ENCODE measurements at regions not wholly inside any gene's neighbourhood (a gene's known extent, or its start where the extent isn't known, plus 50 kb on each side); places are given as distances from the start of the nearest gene placed in this dataset.

- peaks cover 6% of the 10 kb centered on the region for H3K4me1 ChIP-seq (ENCODE audit: insufficient read depth, low read length, poor library complexity, severe bottlenecking)
- no peak overlapping the region for H2AFZ ChIP-seq (ENCODE audit: low read length)
- H3F3A ChIP-seq (ENCODE audit: low read depth): no peaks in the 10 kb centered on the region
Measured at GRCh38 chr20:39298571-39299506, 336.7 kb downstream of the DHX35 start.

GRCh38 chr20:39298121-39298520 lies 336.0 kb downstream of the DHX35 start:
- TF ChIP-seq EZH2phosphoT487 (IDR thresholded peaks at IDR 0.05; ENCODE audit: borderline replicate concordance) (no peak), CTCF (conservative IDR thresholded peaks at IDR 0.05; ENCODE audit: low read length) (no peak)
- Histone ChIP-seq H2AFZ (ENCODE audit: low read length) (no peak overlapping the region), H3K4me3 (ENCODE audit: low read length, poor library complexity, severe bottlenecking) (no peak overlapping the region)

More at GRCh38 chr20:39298571-39299506, 336.7 kb downstream of the DHX35 start:
- TF ChIP-seq CTCF (conservative IDR thresholded peaks at IDR 0.05; ENCODE audit: low read length) (no peak), EZH2phosphoT487 (IDR thresholded peaks at IDR 0.05; ENCODE audit: borderline replicate concordance) (no peak)
- Histone ChIP-seq H3K4me3 (ENCODE audit: low read length, poor library complexity, severe bottlenecking) (no peak overlapping the region), H3K27me3 (ENCODE audit: insufficient read depth, low read length, poor library complexity, severe bottlenecking) (no peaks in the 10 kb centered on the region), H3K36me3 (ENCODE audit: insufficient read depth, low read length) (no peaks in the 10 kb centered on the region), H3K9me3 (ENCODE audit: insufficient read depth, low read depth, low read length) (no peaks in the 10 kb centered on the region), H3K9me2 (replicated peaks; ENCODE audit: low read depth, low read length) (no peaks in the 10 kb centered on the region), H3K79me2 (ENCODE audit: insufficient read depth, low read length) (no peaks in the 10 kb centered on the region), H4K20me1 (ENCODE audit: insufficient read depth, low read length, poor library complexity, severe bottlenecking) (no peaks in the 10 kb centered on the region), H3K9ac (ENCODE audit: low read depth, low read length, poor library complexity, severe bottlenecking) (no peak overlapping the region), H3K4me2 (ENCODE audit: low read depth, low read length, poor library complexity, severe bottlenecking) (no peak overlapping the region)

DNA sequence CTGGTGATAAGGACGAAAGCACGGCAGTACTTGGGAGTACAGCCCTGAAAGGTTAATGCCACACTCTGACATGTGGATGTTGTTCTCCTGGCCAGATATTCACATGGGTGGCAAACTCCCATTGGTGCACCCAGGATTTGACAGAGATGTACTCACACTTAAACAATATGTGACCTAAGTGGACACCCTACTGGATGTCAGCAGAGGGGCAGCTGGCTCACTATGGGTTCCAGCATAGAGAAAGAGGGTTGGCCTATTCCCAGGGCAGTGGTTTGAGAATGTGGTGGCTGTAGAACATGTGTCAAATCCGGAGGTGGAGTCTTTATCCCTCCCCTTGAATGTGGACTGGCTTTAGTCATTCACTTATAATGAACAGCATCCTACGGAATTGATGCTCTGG lies 333.2 kb downstream of the DHX35 start:
- no peaks in the 10 kb centered on the region for H3K9me2 ChIP-seq (replicated peaks; ENCODE audit: low read depth, low read length)
- peaks cover 6% of the 10 kb centered on the region for H3K4me1 ChIP-seq (ENCODE audit: insufficient read depth, low read length, poor library complexity, severe bottlenecking)
- no peaks in the 10 kb centered on the region for H3K36me3 ChIP-seq (ENCODE audit: insufficient read depth, low read length)
- TF ChIP-seq EZH2phosphoT487 (IDR thresholded peaks at IDR 0.05; ENCODE audit: borderline replicate concordance) (no peak), CTCF (conservative IDR thresholded peaks at IDR 0.05; ENCODE audit: low read length) (no peak)
- no peaks in the 10 kb centered on the region for H3K27me3 ChIP-seq (ENCODE audit: insufficient read depth, low read length, poor library complexity, severe bottlenecking)
- H3F3A ChIP-seq (ENCODE audit: low read depth): no peaks in the 10 kb centered on the region
- no peak overlapping the region for H3K9ac ChIP-seq (ENCODE audit: low read depth, low read length, poor library complexity, severe bottlenecking)
- no peaks in the 10 kb centered on the region for H4K20me1 ChIP-seq (ENCODE audit: insufficient read depth, low read length, poor library complexity, severe bottlenecking)
- H3K9me3 ChIP-seq (ENCODE audit: insufficient read depth, low read depth, low read length): no peaks in the 10 kb centered on the region
- no peak overlapping the region for H3K4me2 ChIP-seq (ENCODE audit: low read depth, low read length, poor library complexity, severe bottlenecking)
- no peaks in the 10 kb centered on the region for H3K79me2 ChIP-seq (ENCODE audit: insufficient read depth, low read length)
- H3K4me3 ChIP-seq (ENCODE audit: low read length, poor library complexity, severe bottlenecking): no peak overlapping the region
- H2AFZ ChIP-seq (ENCODE audit: low read length): no peak overlapping the region

More at GRCh38 chr20:39298121-39298520, 336.0 kb downstream of the DHX35 start:
- Histone ChIP-seq H3K9me2 (replicated peaks; ENCODE audit: low read depth, low read length) (no peaks in the 10 kb centered on the region), H3K9me3 (ENCODE audit: insufficient read depth, low read depth, low read length) (no peaks in the 10 kb centered on the region), H3K27me3 (ENCODE audit: insufficient read depth, low read length, poor library complexity, severe bottlenecking) (no peaks in the 10 kb centered on the region), H3K4me2 (ENCODE audit: low read depth, low read length, poor library complexity, severe bottlenecking) (no peak overlapping the region), H3K4me1 (ENCODE audit: insufficient read depth, low read length, poor library complexity, severe bottlenecking) (peaks cover 6% of the 10 kb centered on the region), H3K9ac (ENCODE audit: low read depth, low read length, poor library complexity, severe bottlenecking) (no peak overlapping the region), H4K20me1 (ENCODE audit: insufficient read depth, low read length, poor library complexity, severe bottlenecking) (no peaks in the 10 kb centered on the region), H3K36me3 (ENCODE audit: insufficient read depth, low read length) (no peaks in the 10 kb centered on the region), H3F3A (ENCODE audit: low read depth) (no peaks in the 10 kb centered on the region), H3K79me2 (ENCODE audit: insufficient read depth, low read length) (no peaks in the 10 kb centered on the region)
